Adrenal gland (tissue), 5 donors: ENCODE measurements at regions not wholly inside any gene's neighbourhood (a gene's known extent, or its start where the extent isn't known, plus 50 kb on each side); places are given as distances from the start of the nearest gene placed in this dataset.

ENCODE experiments used
- POLR2A ChIP-seq, 2 donors: fragments of 450-650 bp; IDR thresholded peaks; one replicate each; pipeline ENCODE4 v1.6.1; 2017; ENCODE audit warnings: antibody characterized with exemption in 2 of 2, mild to moderate bottlenecking in 2 of 2, moderate library complexity in 1 of 2
- TF ChIP-seq, protein P1 (sequence below), 6 experiments: fragments of 450-650 bp in 4 of 6; fragments of 200-600 bp in 2 of 6; sonication (generic) in 1 of 6; IDR thresholded peaks; 1 replicate in 5 of 6; 2 replicates in 1 of 6; pipeline versions ENCODE4 v1.5.1 to v1.8.0; 2016 to 2021; ENCODE audit warnings: antibody characterized with exemption in 6 of 6, mild to moderate bottlenecking in 2 of 6, moderate library complexity in 1 of 6
- donor health status: DM: no; HTN: no; CAD: no.

DNA sequence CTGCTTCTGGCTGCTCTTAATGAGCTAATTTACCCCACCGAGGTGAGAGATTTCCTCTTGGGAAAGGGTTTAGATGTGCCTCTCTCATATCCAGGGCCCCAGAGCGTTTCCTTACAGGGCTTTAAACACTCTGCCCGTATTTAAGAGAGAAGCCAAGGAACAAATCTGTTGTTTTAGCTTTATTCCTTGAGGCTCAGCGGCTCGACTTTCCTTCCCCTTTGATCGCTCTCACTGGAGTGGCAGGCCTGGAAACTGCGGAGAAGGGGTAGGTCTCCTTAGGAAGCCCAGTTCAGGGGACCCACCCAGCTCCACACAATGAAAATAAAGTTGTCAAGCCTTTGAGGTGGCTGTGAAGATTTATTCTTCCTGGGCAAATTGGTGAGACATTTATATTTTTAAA, 132.0 kb upstream of the JAG1 start:
- TF ChIP-seq POLR2A (IDR thresholded peaks at IDR 0.05): no peak
- TF ChIP-seq, protein P1, sequence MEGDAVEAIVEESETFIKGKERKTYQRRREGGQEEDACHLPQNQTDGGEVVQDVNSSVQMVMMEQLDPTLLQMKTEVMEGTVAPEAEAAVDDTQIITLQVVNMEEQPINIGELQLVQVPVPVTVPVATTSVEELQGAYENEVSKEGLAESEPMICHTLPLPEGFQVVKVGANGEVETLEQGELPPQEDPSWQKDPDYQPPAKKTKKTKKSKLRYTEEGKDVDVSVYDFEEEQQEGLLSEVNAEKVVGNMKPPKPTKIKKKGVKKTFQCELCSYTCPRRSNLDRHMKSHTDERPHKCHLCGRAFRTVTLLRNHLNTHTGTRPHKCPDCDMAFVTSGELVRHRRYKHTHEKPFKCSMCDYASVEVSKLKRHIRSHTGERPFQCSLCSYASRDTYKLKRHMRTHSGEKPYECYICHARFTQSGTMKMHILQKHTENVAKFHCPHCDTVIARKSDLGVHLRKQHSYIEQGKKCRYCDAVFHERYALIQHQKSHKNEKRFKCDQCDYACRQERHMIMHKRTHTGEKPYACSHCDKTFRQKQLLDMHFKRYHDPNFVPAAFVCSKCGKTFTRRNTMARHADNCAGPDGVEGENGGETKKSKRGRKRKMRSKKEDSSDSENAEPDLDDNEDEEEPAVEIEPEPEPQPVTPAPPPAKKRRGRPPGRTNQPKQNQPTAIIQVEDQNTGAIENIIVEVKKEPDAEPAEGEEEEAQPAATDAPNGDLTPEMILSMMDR (IDR thresholded peaks at IDR 0.05): no peak
